BLaER1 treated with 17β-estradiol and CSF1 and Interleukin-3, amounts not matched to agents 10 nM and 100 nM (cell line): ENCODE measurements at regions not wholly inside any gene's neighbourhood (a gene's known extent, or its start where the extent isn't known, plus 50 kb on each side); places are given as distances from the start of the nearest gene placed in this dataset.

Experiments
- H3K27ac ChIP-seq, 11 experiments: shearing (Covaris generic); formaldehyde crosslinking; 2 replicates each; pipeline ENCODE4 v1.8.1; 2022
- H3K27me3 ChIP-seq, 11 experiments: shearing (Covaris generic); formaldehyde crosslinking; 2 replicates each; pipeline ENCODE4 v1.8.1; 2022
- H3K36me3 ChIP-seq, 11 experiments: shearing (Covaris generic); formaldehyde crosslinking; 2 replicates each; pipeline ENCODE4 v1.8.1; 2022
- H3K4me1 ChIP-seq, 10 experiments: shearing (Covaris generic); formaldehyde crosslinking; 2 replicates each; pipeline ENCODE4 v1.8.1; 2022
- H3K4me2 ChIP-seq, 11 experiments: shearing (Covaris generic); formaldehyde crosslinking; 2 replicates each; pipeline ENCODE4 v1.8.1; 2022
- H3K4me3 ChIP-seq, 10 experiments: shearing (Covaris generic); formaldehyde crosslinking; 2 replicates each; pipeline ENCODE4 v1.8.1; 2022
- H3K9ac ChIP-seq, 11 experiments: shearing (Covaris generic); formaldehyde crosslinking; 2 replicates each; pipeline ENCODE4 v1.8.1; 2022
- H3K9me3 ChIP-seq, 11 experiments: shearing (Covaris generic); formaldehyde crosslinking; replicated peaks in 1 of 11; 2 replicates each; pipeline ENCODE4 v1.8.1; 2022
- H4K20me1 ChIP-seq, 11 experiments: shearing (Covaris generic); formaldehyde crosslinking; 2 replicates each; pipeline ENCODE4 v1.8.1; 2022
- Cebpa-rat ChIP-seq, 11 experiments: shearing (Covaris generic); IDR thresholded peaks; 2 replicates each; pipeline ENCODE4 v1.8.1; 2022

DNA sequence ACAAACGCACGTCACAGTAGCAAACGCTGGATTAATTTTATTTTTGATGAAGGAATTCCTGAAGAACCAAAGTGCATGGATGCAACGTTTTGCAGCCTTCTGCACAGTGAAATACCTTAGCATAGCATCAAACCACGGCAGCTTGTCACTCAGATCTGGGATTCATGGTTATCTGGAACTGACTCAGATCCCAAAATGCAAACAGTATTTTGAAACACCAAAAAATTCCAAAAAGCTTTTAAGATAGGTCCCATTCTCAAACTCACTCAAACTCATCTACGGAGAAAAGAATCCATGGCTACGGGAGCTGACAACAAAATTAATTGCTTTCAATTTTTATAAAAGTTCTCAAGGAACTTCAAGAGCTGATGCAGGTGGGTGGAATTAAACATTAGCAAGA is 116.2 kb upstream of the SALL4 start:
- no peak overlapping the region for H3K4me2 ChIP-seq
- no peak overlapping the region for H3K27ac ChIP-seq
- H3K27me3 ChIP-seq = no peaks in the 10 kb centered on the region

GRCh38 chr20:51917886-51918535 is 115.7 kb upstream of the SALL4 start:
- Histone ChIP-seq H3K27me3 (no peaks in the 10 kb centered on the region), H3K4me2 (no peak overlapping the region), H3K4me1 (no peaks in the 10 kb centered on the region), H3K27ac (no peak overlapping the region), H3K36me3 (no peaks in the 10 kb centered on the region), H3K9ac (no peak overlapping the region), H3K9me3 (no peaks in the 10 kb centered on the region), H3K4me3 (no peak overlapping the region), H4K20me1 (no peaks in the 10 kb centered on the region)
- no peak for TF ChIP-seq Cebpa-rat (IDR thresholded peaks at IDR 0.05)

More for the DNA sequence above, 116.2 kb upstream of the SALL4 start:
- Histone ChIP-seq H3K4me1 (no peaks in the 10 kb centered on the region), H4K20me1 (no peaks in the 10 kb centered on the region), H3K4me3 (no peak overlapping the region), H3K9me3 (no peaks in the 10 kb centered on the region), H3K36me3 (no peaks in the 10 kb centered on the region), H3K9ac (no peak overlapping the region)
- no peak for TF ChIP-seq Cebpa-rat (IDR thresholded peaks at IDR 0.05)

DNA sequence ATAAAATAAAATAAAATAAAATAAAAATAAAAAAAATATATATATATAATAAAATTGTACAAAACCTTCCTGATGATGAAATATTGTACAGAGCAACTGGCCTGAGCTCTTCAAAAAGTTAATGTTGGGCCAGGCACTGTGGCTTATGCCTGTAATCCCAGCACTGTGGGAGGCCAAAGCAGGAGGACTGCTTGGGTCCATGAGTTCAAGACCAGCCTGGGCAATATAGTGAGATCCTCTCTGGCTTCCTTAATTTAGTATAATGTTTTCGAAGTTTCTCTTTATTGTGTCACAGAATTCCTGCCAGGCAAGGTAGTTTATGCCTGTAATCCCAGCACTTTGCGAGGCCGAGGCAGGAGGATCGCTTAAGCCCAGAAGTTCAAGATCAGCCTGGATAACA is 113.9 kb upstream of the SALL4 start:
- H3K4me1 ChIP-seq = no peaks in the 10 kb centered on the region
- no peak overlapping the region for H3K9ac ChIP-seq
- no peaks in the 10 kb centered on the region for H3K27me3 ChIP-seq
- H3K27ac ChIP-seq = no peak overlapping the region
- no peaks in the 10 kb centered on the region for H3K36me3 ChIP-seq
- H4K20me1 ChIP-seq = no peaks in the 10 kb centered on the region
- no peaks in the 10 kb centered on the region for H3K9me3 ChIP-seq
- no peak overlapping the region for H3K4me3 ChIP-seq
- H3K4me2 ChIP-seq = no peak overlapping the region
- TF ChIP-seq Cebpa-rat (IDR thresholded peaks at IDR 0.05) = no peak

DNA sequence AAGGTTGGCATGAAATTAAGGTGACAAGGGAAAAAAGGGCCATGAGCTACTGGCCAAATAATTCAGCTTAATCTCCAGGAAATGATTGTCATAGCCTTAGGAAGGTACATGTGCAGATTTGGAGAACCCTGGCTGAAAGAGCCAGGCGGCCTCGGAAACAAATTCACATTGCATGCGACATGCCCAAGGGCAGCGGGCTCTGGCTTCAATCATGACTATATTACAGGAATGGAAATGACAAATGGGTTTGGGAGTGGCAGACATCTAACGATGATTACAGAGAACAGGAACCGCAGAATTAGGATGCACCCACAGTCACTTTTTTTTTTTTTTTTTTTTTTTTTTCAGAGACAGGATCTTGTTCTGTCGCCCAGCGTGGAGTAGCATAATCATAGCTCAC is 112.4 kb upstream of the SALL4 start:
- Histone ChIP-seq H4K20me1 (no peaks in the 10 kb centered on the region), H3K9ac (no peak overlapping the region), H3K4me2 (no peak overlapping the region), H3K4me1 (peaks cover 6 to 11% (median 8%) of the 10 kb centered on the region in 10 experiments; a peak in 19 of 20 replicates), H3K27ac (no peak overlapping the region), H3K27me3 (no peaks in the 10 kb centered on the region), H3K36me3 (no peaks in the 10 kb centered on the region), H3K9me3 (no peaks in the 10 kb centered on the region), H3K4me3 (no peak overlapping the region)
- no peak for TF ChIP-seq Cebpa-rat (IDR thresholded peaks at IDR 0.05)

GRCh38 chr20:51910321-51911050 is 108.2 kb upstream of the SALL4 start:
- Histone ChIP-seq H3K9ac (no peak overlapping the region), H3K36me3 (no peaks in the 10 kb centered on the region), H3K9me3 (peaks cover 0 to 8% (median 0%) of the 10 kb centered on the region in 11 experiments; a peak in 5 of 22 replicates), H3K27me3 (no peaks in the 10 kb centered on the region), H3K4me1 (peaks cover 14 to 21% (median 17%) of the 10 kb centered on the region in 10 experiments), H3K4me3 (no peak overlapping the region), H4K20me1 (no peaks in the 10 kb centered on the region), H3K27ac (no peak overlapping the region), H3K4me2 (peak overlapping the region in 10 of 11 experiments; percentile 10 to 79 (median 69); a peak in 14 of 22 replicates)
- TF ChIP-seq Cebpa-rat (IDR thresholded peaks at IDR 0.05) = no peak

- TF ChIP-seq Cebpa-rat (IDR thresholded peaks at IDR 0.05) = no peak
- Histone ChIP-seq H4K20me1 (no peaks in the 10 kb centered on the region), H3K27ac (no peak overlapping the region), H3K36me3 (no peaks in the 10 kb centered on the region), H3K4me1 (peaks cover 14 to 35% (median 29%) of the 10 kb centered on the region in 10 experiments), H3K4me3 (no peak overlapping the region), H3K9ac (no peak overlapping the region), H3K4me2 (no peak overlapping the region), H3K9me3 (peaks cover 0 to 28% (median 18%) of the 10 kb centered on the region in 11 experiments; a peak in 16 of 22 replicates), H3K27me3 (no peaks in the 10 kb centered on the region)
Measured at GRCh38 chr20:51906679-51907078, 104.4 kb upstream of the SALL4 start.

- Histone ChIP-seq H3K27ac (no peak overlapping the region), H3K4me3 (no peak overlapping the region), H3K4me1 (peaks cover 14 to 35% (median 29%) of the 10 kb centered on the region in 10 experiments), H3K36me3 (no peaks in the 10 kb centered on the region), H3K9me3 (peaks cover 0 to 28% (median 18%) of the 10 kb centered on the region in 11 experiments; a peak in 16 of 22 replicates), H3K4me2 (no peak overlapping the region), H3K9ac (no peak overlapping the region), H4K20me1 (no peaks in the 10 kb centered on the region), H3K27me3 (no peaks in the 10 kb centered on the region)
- TF ChIP-seq Cebpa-rat (IDR thresholded peaks at IDR 0.05) = no peak
Measured at GRCh38 chr20:51906049-51906448, 103.7 kb upstream of the SALL4 start.

GRCh38 chr20:51902933-51903332 is 100.6 kb upstream of the SALL4 start:
- Histone ChIP-seq H4K20me1 (no peaks in the 10 kb centered on the region), H3K4me2 (peak overlapping the region in 9 of 11 experiments; percentile 3 to 56 (median 36); a peak in 13 of 22 replicates), H3K4me3 (no peak overlapping the region), H3K36me3 (no peaks in the 10 kb centered on the region), H3K4me1 (peaks cover 0 to 15% (median 12%) of the 10 kb centered on the region in 10 experiments; a peak in 15 of 20 replicates), H3K9me3 (peaks cover 0 to 33% (median 22%) of the 10 kb centered on the region in 11 experiments; a peak in 16 of 22 replicates), H3K27me3 (no peaks in the 10 kb centered on the region), H3K27ac (no peak overlapping the region), H3K9ac (no peak overlapping the region)
- TF ChIP-seq Cebpa-rat (IDR thresholded peaks at IDR 0.05) = no peak

- H3K36me3 ChIP-seq = no peaks in the 10 kb centered on the region
- H3K9me3 ChIP-seq = peaks cover 0 to 31% (median 19%) of the 10 kb centered on the region in 11 experiments; a peak in 15 of 22 replicates
- no peak overlapping the region for H3K27ac ChIP-seq
- no peaks in the 10 kb centered on the region for H4K20me1 ChIP-seq
- H3K27me3 ChIP-seq = no peaks in the 10 kb centered on the region
- no peak for TF ChIP-seq Cebpa-rat (IDR thresholded peaks at IDR 0.05)
- no peak overlapping the region for H3K9ac ChIP-seq
- peaks cover 0 to 15% (median 12%) of the 10 kb centered on the region in 10 experiments; a peak in 15 of 20 replicates for H3K4me1 ChIP-seq
- H3K4me2 ChIP-seq = no peak overlapping the region
- H3K4me3 ChIP-seq = no peak overlapping the region
Measured at GRCh38 chr20:51900443-51900842, 98.1 kb upstream of the SALL4 start.
